Testis (tissue), 2 donors: ENCODE measurements at regions not wholly inside any gene's neighbourhood (a gene's known extent, or its start where the extent isn't known, plus 50 kb on each side); places are given as distances from the start of the nearest gene placed in this dataset.

Experiments used
- CTCF ChIP-seq, 3 experiments: fragments of 450-650 bp in 2 of 3; fragments of 200-600 bp in 1 of 3; sonication (generic) in 1 of 3; IDR thresholded peaks; one replicate each; pipeline ENCODE4 v1.5.1; 2016 to 2019; ENCODE audit warnings: antibody characterized with exemption in 3 of 3, mild to moderate bottlenecking in 2 of 3, moderate library complexity in 1 of 3
- POLR2A ChIP-seq: fragments of 450-650 bp; IDR thresholded peaks from one replicate; pipeline ENCODE4 v1.6.1; 2017; ENCODE audit warnings: antibody characterized with exemption, mild to moderate bottlenecking, moderate library complexity

- TF ChIP-seq POLR2A, result no peak
- TF ChIP-seq CTCF (IDR thresholded peaks at IDR 0.05), result no peak
These were observed 193.9 kb upstream of the MOCS1 start for GRCh38 chr6:40128127-40128526.
